Eye (tissue), 1 donor: ENCODE measurements at regions not wholly inside any gene's neighbourhood (a gene's known extent, or its start where the extent isn't known, plus 50 kb on each side); places are given as distances from the start of the nearest gene placed in this dataset.
A peak's percentile ranks its signal among the peaks of the same experiment; 100 is the strongest.

ENCODE experiments used
- DNase-seq: peaks from one replicate; pipeline ENCODE4 v3.0.0-alpha.2; 2015

GRCh38 chr16:85415196-85416090 lies 197.7 kb upstream of the GSE1 start:
- no peak for DNase-seq

- no peak for DNase-seq
Observed at GRCh38 chr16:85416228-85417109, 196.7 kb upstream of the GSE1 start.

GRCh38 chr16:85417156-85417860 lies 195.8 kb upstream of the GSE1 start:
- DNase-seq = no peak

GRCh38 chr16:85418978-85419491 lies 194.1 kb upstream of the GSE1 start:
- DNase-seq = no peak

- no peak for DNase-seq
Observed at GRCh38 chr16:85419503-85420408, 193.4 kb upstream of the GSE1 start.

- peak; percentile 77 for DNase-seq
Observed at GRCh38 chr16:85420501-85421337, 192.4 kb upstream of the GSE1 start.

- DNase-seq = no peak
Observed at GRCh38 chr16:85421338-85422195, 191.6 kb upstream of the GSE1 start.

- peak; percentile 86 for DNase-seq
Observed at GRCh38 chr16:85422196-85422631, 190.9 kb upstream of the GSE1 start.

GRCh38 chr16:85422632-85423550 lies 190.2 kb upstream of the GSE1 start:
- DNase-seq = no peak

- no peak for DNase-seq
Observed at GRCh38 chr16:85423631-85424030, 189.5 kb upstream of the GSE1 start.

GRCh38 chr16:85424260-85425073 lies 188.7 kb upstream of the GSE1 start:
- peak; percentile 58 for DNase-seq

GRCh38 chr16:85425074-85425662 lies 188.0 kb upstream of the GSE1 start:
- peak; percentile 44 for DNase-seq

GRCh38 chr16:85426806-85427205 lies 186.3 kb upstream of the GSE1 start:
- DNase-seq = no peak

- DNase-seq = no peak
Observed at GRCh38 chr16:85428168-85428898, 184.8 kb upstream of the GSE1 start.

- DNase-seq = no peak
Observed at GRCh38 chr16:85428899-85429775, 184.0 kb upstream of the GSE1 start.
